Psoas muscle (tissue), 7 donors: ENCODE measurements at regions not wholly inside any gene's neighbourhood (a gene's known extent, or its start where the extent isn't known, plus 50 kb on each side); places are given as distances from the start of the nearest gene placed in this dataset.
A peak's percentile ranks its signal among the peaks of the same experiment; 100 is the strongest.

ENCODE experiments used
- ATAC-seq, 4 donors: fragments of 200-7000 bp; cut with Tn5 transposase; one replicate each; pipeline ENCODE4 v1.9.1; 2020; ENCODE audit warnings: moderate library complexity in 3 of 4, mild to moderate bottlenecking in 2 of 4
- DNase-seq, 2 donors: peaks; one replicate each; pipeline ENCODE4 v3.0.0-alpha.2; 2020
- H3K27ac ChIP-seq: fragments of 200-600 bp; one replicate; pipeline ENCODE4 v1.8.0; 2022
- H3K27me3 ChIP-seq, 3 donors: fragments of 200-600 bp in 1 of 3; one replicate each; pipeline versions ENCODE4 v1.6.1 to v1.8.0; 2013 to 2022; ENCODE audit warnings: low read length in 2 of 3, mild to moderate bottlenecking in 2 of 3, moderate library complexity in 1 of 3; ENCODE audit not compliant: insufficient read depth in 3 of 3
- H3K36me3 ChIP-seq, 2 donors: fragments of 200-600 bp in 1 of 2; one replicate each; pipeline versions ENCODE4 v1.6.1 to v1.8.0; 2013 to 2022; ENCODE audit warnings: low read depth in 1 of 2, mild to moderate bottlenecking in 1 of 2, moderate library complexity in 1 of 2; ENCODE audit not compliant: insufficient read depth in 1 of 2
- H3K4me1 ChIP-seq: fragments of 200-600 bp; one replicate; pipeline ENCODE4 v1.8.0; 2022
- H3K4me3 ChIP-seq: fragments of 200-600 bp; one replicate; pipeline ENCODE4 v1.8.0; 2022; ENCODE audit warnings: mild to moderate bottlenecking
- H3K9me3 ChIP-seq: fragments of 200-600 bp; one replicate; pipeline ENCODE4 v1.8.0; 2022
- CTCF ChIP-seq: fragments of 200-600 bp; IDR thresholded peaks from one replicate; pipeline ENCODE4 v1.8.0; 2022; ENCODE audit warnings: antibody characterized with exemption
- WGBS, 3 donors: extraction: QIAGEN DNeasy Blood & Tissue Kit; methylation state at CpG; one replicate each; pipeline versions ENCODE4 v1.1.6 to v1.1.7; 2013; 5-methylcytosine and 5-hydroxymethylcytosine counted together
- intact Hi-C, 2 donors: fragments of 100-400 bp; cut with DNase I; formaldehyde crosslinking; loops; one replicate each; pipeline versions ENCODE4 v1.11.0 to v1.14.2; 2022
- donor health status: healthy with polysubstance abuse.
- donor health status: DM: no; HTN: no; CAD: no; lungs with moderate emphysema.
- donor health status: Bipolar disorder and iron deficiency.
- donor health status: healthy.
- donor health status: DM: yes; HTN: yes; CAD: no.
- donor health status: DM: no; HTN: no; CAD: no.
- donor health status: DM: yes; HTN: yes; CAD: no.

- WGBS, 3 donors: 57 to 69% (median 65%) methylated on average over 5 of the region's 5 CpGs
- Histone ChIP-seq H3K27ac (no peak overlapping the region), H3K36me3 (no peaks in the 10 kb centered on the region), H3K27me3 (no peaks in the 10 kb centered on the region), H3K4me3 (no peak overlapping the region), H3K4me1 (peaks cover 3% of the 10 kb centered on the region), H3K9me3 (no peaks in the 10 kb centered on the region)
- intact Hi-C loops: no loop called here
- DNase-seq: no peak
- peak in 3 of 4 donors; percentile 47 to 81 (median 69) for ATAC-seq
- no peak for TF ChIP-seq CTCF
These were observed 87.9 kb upstream of the PDE1C start for GRCh38 chr7:32158076-32158475.

- ATAC-seq: no peak
- Histone ChIP-seq H3K36me3 (no peaks in the 10 kb centered on the region), H3K27me3 (no peaks in the 10 kb centered on the region), H3K9me3 (no peaks in the 10 kb centered on the region), H3K4me1 (no peaks in the 10 kb centered on the region), H3K27ac (no peak overlapping the region), H3K4me3 (no peak overlapping the region)
- no peak for DNase-seq
- intact Hi-C loops: no loop called here
- TF ChIP-seq CTCF: no peak
- WGBS, 3 donors: 56 to 71% (median 61%) methylated on average over 2 of the region's 2 CpGs
These were observed 85.5 kb upstream of the PDE1C start for GRCh38 chr7:32155712-32156111.

GRCh38 chr7:32154797-32155196, 84.6 kb upstream of the PDE1C start:
- intact Hi-C loops: no loop called here

GRCh38 chr7:32153006-32153405, 82.8 kb upstream of the PDE1C start:
- intact Hi-C loops: no loop called here
- H3K9me3 ChIP-seq: no peaks in the 10 kb centered on the region
- H3K4me3 ChIP-seq: no peak overlapping the region
- 53 to 73% (median 65%) methylated on average over 4 of the region's 4 CpGs for WGBS, 3 donors
- DNase-seq: no peak
- TF ChIP-seq CTCF: no peak
- H3K27ac ChIP-seq: no peak overlapping the region
- no peaks in the 10 kb centered on the region for H3K36me3 ChIP-seq
- no peaks in the 10 kb centered on the region for H3K4me1 ChIP-seq
- no peak for ATAC-seq
- H3K27me3 ChIP-seq: no peaks in the 10 kb centered on the region

More at GRCh38 chr7:32154797-32155196, 84.6 kb upstream of the PDE1C start:
- H3K27me3 ChIP-seq: no peaks in the 10 kb centered on the region
- no peak overlapping the region for H3K4me3 ChIP-seq
- H3K4me1 ChIP-seq: no peaks in the 10 kb centered on the region
- DNase-seq (peak; percentile 16 to 69), ATAC-seq (peak; percentile 65 to 96 (median 83))
- no peak overlapping the region for H3K27ac ChIP-seq
- no peaks in the 10 kb centered on the region for H3K36me3 ChIP-seq
- no peaks in the 10 kb centered on the region for H3K9me3 ChIP-seq
- 32 to 36% (median 35%) methylated on average over 3 of the region's 3 CpGs for WGBS, 3 donors
- no peak for TF ChIP-seq CTCF

- Histone ChIP-seq H3K27me3 (no peaks in the 10 kb centered on the region), H3K4me3 (no peak overlapping the region), H3K4me1 (no peaks in the 10 kb centered on the region), H3K9me3 (no peaks in the 10 kb centered on the region), H3K36me3 (no peaks in the 10 kb centered on the region), H3K27ac (no peak overlapping the region)
- ATAC-seq: no peak
- DNase-seq: no peak
- no peak for TF ChIP-seq CTCF
- 65 to 77% (median 75%) methylated on average over 3 of the region's 3 CpGs for WGBS, 3 donors
- intact Hi-C loops: no loop called here
These were observed 82.4 kb upstream of the PDE1C start for GRCh38 chr7:32152576-32152975.
